ACC112 (cell line): ENCODE measurements at regions not wholly inside any gene's neighbourhood (a gene's known extent, or its start where the extent isn't known, plus 50 kb on each side); places are given as distances from the start of the nearest gene placed in this dataset.
"Not testable (repeated sequence)": the region's sequence is repeated elsewhere in the genome, so short reads cannot be mapped to it uniquely, and the experiment has no call there.

Experiments used
- H2AFZ ChIP-seq: fragments of 200-600 bp; sonication (generic); one replicate; pipeline ENCODE4 v1.6.0; 2017; ENCODE audit warnings: antibody characterized with exemption, low read length; ENCODE audit not compliant: unreplicated experiment
- H3K27ac ChIP-seq: fragments of 200-600 bp; sonication (generic); 2 replicates; pipeline ENCODE4 v1.5.1; 2014; ENCODE audit warnings: low read depth, mild to moderate bottlenecking, antibody characterized with exemption, low read length, moderate library complexity
- H3K27me3 ChIP-seq: fragments of 200-600 bp; sonication (generic); 2 replicates; pipeline ENCODE4 v1.6.1; 2014; ENCODE audit warnings: mild to moderate bottlenecking, antibody characterized with exemption, low read length, moderate library complexity, mixed read lengths; ENCODE audit not compliant: insufficient read depth
- H3K36me3 ChIP-seq: fragments of 200-600 bp; sonication (generic); 2 replicates; pipeline ENCODE4 v1.6.1; 2016; ENCODE audit warnings: mild to moderate bottlenecking, antibody characterized with exemption, low read length, moderate library complexity, mixed read lengths; ENCODE audit not compliant: insufficient read depth
- H3K4me1 ChIP-seq: fragments of 200-600 bp; sonication (generic); one replicate; pipeline ENCODE4 v1.6.1; 2016; ENCODE audit warnings: low read length, mixed read lengths; ENCODE audit not compliant: insufficient read depth, unreplicated experiment, control insufficient read depth
- H3K4me3 ChIP-seq: fragments of 200-600 bp; sonication (generic); 2 replicates; pipeline ENCODE4 v1.5.1; 2014; ENCODE audit warnings: mild to moderate bottlenecking, low read depth, low read length
- H3K79me2 ChIP-seq: fragments of 200-600 bp; sonication (generic); one replicate; pipeline ENCODE4 v1.6.0; 2016; ENCODE audit warnings: low read length; ENCODE audit not compliant: control insufficient read depth, unreplicated experiment, insufficient read depth

GRCh38 chr14:98223710-98224109 is 1048.3 kb downstream of the BCL11B start:
- H3K36me3 ChIP-seq, H3K4me3 ChIP-seq, H3K27ac ChIP-seq, H3K27me3 ChIP-seq, H2AFZ ChIP-seq, H3K79me2 ChIP-seq, H3K4me1 ChIP-seq: not testable (repeated sequence)

- Histone ChIP-seq H3K4me1 (no peaks in the 10 kb centered on the region), H2AFZ (no peak overlapping the region), H3K27me3 (no peaks in the 10 kb centered on the region), H3K79me2 (no peaks in the 10 kb centered on the region), H3K4me3 (no peak overlapping the region), H3K27ac (no peak overlapping the region), H3K36me3 (no peaks in the 10 kb centered on the region)
Observed at GRCh38 chr14:98226411-98226810, 1045.6 kb downstream of the BCL11B start.

GRCh38 chr14:98227000-98227726 is 1044.8 kb downstream of the BCL11B start:
- Histone ChIP-seq H3K4me1 (no peaks in the 10 kb centered on the region), H2AFZ (no peak overlapping the region), H3K36me3 (no peaks in the 10 kb centered on the region), H3K27me3 (no peaks in the 10 kb centered on the region), H3K27ac (no peak overlapping the region), H3K4me3 (no peak overlapping the region), H3K79me2 (no peaks in the 10 kb centered on the region)

- H3K27me3 ChIP-seq: no peaks in the 10 kb centered on the region
- no peaks in the 10 kb centered on the region for H3K36me3 ChIP-seq
- no peak overlapping the region for H2AFZ ChIP-seq
- no peak overlapping the region for H3K27ac ChIP-seq
- H3K4me1 ChIP-seq: no peaks in the 10 kb centered on the region
- H3K79me2 ChIP-seq: no peaks in the 10 kb centered on the region
- no peak overlapping the region for H3K4me3 ChIP-seq
Observed at GRCh38 chr14:98227727-98228111, 1044.3 kb downstream of the BCL11B start.

GRCh38 chr14:98229656-98230366 is 1042.2 kb downstream of the BCL11B start:
- Histone ChIP-seq H3K27ac (no peak overlapping the region), H3K79me2 (no peaks in the 10 kb centered on the region), H3K4me1 (no peaks in the 10 kb centered on the region), H3K36me3 (no peaks in the 10 kb centered on the region), H3K4me3 (no peak overlapping the region), H3K27me3 (no peaks in the 10 kb centered on the region), H2AFZ (no peak overlapping the region)

- H3K27me3 ChIP-seq: no peaks in the 10 kb centered on the region
- H3K4me1 ChIP-seq: no peaks in the 10 kb centered on the region
- H3K27ac ChIP-seq: no peak overlapping the region
- H2AFZ ChIP-seq: no peak overlapping the region
- no peaks in the 10 kb centered on the region for H3K79me2 ChIP-seq
- no peaks in the 10 kb centered on the region for H3K36me3 ChIP-seq
- H3K4me3 ChIP-seq: no peak overlapping the region
Observed at GRCh38 chr14:98230411-98230810, 1041.6 kb downstream of the BCL11B start.

- H3K4me3 ChIP-seq: no peak overlapping the region
- no peak overlapping the region for H3K27ac ChIP-seq
- no peak overlapping the region for H2AFZ ChIP-seq
- no peaks in the 10 kb centered on the region for H3K27me3 ChIP-seq
- no peaks in the 10 kb centered on the region for H3K36me3 ChIP-seq
- H3K79me2 ChIP-seq: no peaks in the 10 kb centered on the region
- no peaks in the 10 kb centered on the region for H3K4me1 ChIP-seq
Observed at GRCh38 chr14:98231210-98231609, 1040.8 kb downstream of the BCL11B start.

- Histone ChIP-seq H3K4me1 (no peaks in the 10 kb centered on the region), H3K4me3 (no peak overlapping the region), H3K36me3 (no peaks in the 10 kb centered on the region), H3K27me3 (no peaks in the 10 kb centered on the region), H3K79me2 (no peaks in the 10 kb centered on the region), H2AFZ (no peak overlapping the region), H3K27ac (no peak overlapping the region)
Observed at GRCh38 chr14:98233656-98234055, 1038.3 kb downstream of the BCL11B start.

GRCh38 chr14:98234208-98234607 is 1037.8 kb downstream of the BCL11B start:
- no peaks in the 10 kb centered on the region for H3K4me1 ChIP-seq
- no peaks in the 10 kb centered on the region for H3K79me2 ChIP-seq
- H3K27me3 ChIP-seq: no peaks in the 10 kb centered on the region
- no peak overlapping the region for H3K4me3 ChIP-seq
- H2AFZ ChIP-seq: no peak overlapping the region
- no peak overlapping the region for H3K27ac ChIP-seq
- H3K36me3 ChIP-seq: no peaks in the 10 kb centered on the region

- H3K4me1 ChIP-seq: no peaks in the 10 kb centered on the region
- no peak overlapping the region for H3K27ac ChIP-seq
- H3K27me3 ChIP-seq: no peaks in the 10 kb centered on the region
- H2AFZ ChIP-seq: no peak overlapping the region
- H3K4me3 ChIP-seq: no peak overlapping the region
- H3K36me3 ChIP-seq: no peaks in the 10 kb centered on the region
- no peaks in the 10 kb centered on the region for H3K79me2 ChIP-seq
Observed at GRCh38 chr14:98236314-98236713, 1035.7 kb downstream of the BCL11B start.

- H3K4me1 ChIP-seq: no peaks in the 10 kb centered on the region
- H2AFZ ChIP-seq: no peak overlapping the region
- no peak overlapping the region for H3K4me3 ChIP-seq
- H3K79me2 ChIP-seq: no peaks in the 10 kb centered on the region
- no peaks in the 10 kb centered on the region for H3K27me3 ChIP-seq
- no peak overlapping the region for H3K27ac ChIP-seq
- no peaks in the 10 kb centered on the region for H3K36me3 ChIP-seq
Observed at GRCh38 chr14:98237939-98238338, 1034.1 kb downstream of the BCL11B start.
